ENCODE measurements at regions not wholly inside any gene's neighbourhood (a gene's known extent, or its start where the extent isn't known, plus 50 kb on each side); places are given as distances from the start of the nearest gene placed in this dataset.

GRCh38 chr6:92810913-92811312 is 608.4 kb downstream of the EPHA7 start:
- ATAC-seq, result no peak

- ATAC-seq, result no peak
Observed at GRCh38 chr6:92806254-92806653, 613.1 kb downstream of the EPHA7 start.

- no peak for ATAC-seq
Observed at GRCh38 chr6:92791403-92791802, 628.0 kb downstream of the EPHA7 start.

GRCh38 chr6:92790381-92790780 is 629.0 kb downstream of the EPHA7 start:
- no peak for ATAC-seq

DNA sequence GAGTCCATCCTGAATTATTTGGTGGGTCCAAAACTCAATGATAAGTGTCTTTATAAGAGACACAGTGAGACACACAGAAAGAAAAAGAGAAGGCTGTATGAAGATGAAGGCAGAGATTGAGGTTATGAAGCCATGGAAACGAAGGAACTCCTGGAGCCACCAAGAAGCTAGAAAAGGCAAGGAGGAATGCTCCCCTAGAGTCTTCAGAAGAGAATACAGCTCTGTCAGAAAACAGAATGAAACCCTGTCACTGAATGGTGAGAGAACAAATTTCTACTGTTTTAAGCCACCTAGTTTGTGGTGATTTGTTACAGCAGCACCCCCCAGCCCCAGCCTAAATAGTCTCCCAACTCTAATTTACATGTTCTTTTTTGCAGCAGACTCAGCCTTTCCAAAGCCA is 635.1 kb downstream of the EPHA7 start:
- no peak for ATAC-seq

- no peak for ATAC-seq
Observed at GRCh38 chr6:92779746-92780145, 639.6 kb downstream of the EPHA7 start.

DNA sequence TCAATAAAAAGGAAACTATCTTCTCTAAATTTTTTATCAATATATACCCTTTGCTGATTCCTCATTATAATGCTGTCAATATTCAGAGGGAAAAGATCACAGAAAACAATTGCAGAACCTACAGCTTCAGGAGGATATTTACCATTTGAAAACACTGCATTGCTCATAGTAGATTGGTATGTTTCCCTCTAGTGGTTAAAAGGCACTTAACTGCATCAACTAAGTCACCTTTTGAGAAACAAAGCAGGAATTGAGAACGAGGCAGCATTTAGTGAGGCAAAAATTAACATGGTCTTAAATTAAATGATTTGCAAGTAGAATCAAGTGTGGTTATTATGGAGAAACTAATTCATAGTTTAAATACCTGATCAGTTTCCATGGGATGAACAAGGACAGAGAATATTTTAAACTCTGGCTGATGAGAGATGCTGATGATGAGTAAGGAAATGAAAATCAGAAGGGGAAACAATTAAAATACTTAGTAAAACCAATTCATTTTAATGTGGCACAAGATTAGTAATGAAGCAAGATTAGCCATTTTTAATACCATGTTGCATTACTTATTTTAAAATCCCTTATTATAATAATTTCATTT is 642.1 kb downstream of the EPHA7 start:
- ATAC-seq, result no peak

DNA sequence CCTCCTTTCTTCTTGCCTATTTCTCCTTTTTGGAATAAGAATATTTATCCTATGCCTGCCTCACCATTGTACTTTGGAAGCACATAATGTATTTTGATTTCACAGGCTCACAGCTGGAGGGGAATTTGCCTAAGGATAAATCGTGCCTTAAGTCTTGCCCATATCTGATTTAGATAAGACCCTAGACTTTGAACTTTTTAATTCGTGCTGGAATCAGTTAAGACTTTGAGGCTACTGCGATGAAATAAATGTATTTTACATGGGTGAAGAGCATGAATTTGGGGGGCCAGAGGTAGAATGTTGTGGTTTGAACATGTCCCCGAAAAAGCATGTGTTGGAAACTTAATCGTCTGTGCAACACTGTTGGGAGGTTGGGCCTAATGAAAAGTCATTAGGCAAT is 648.8 kb downstream of the EPHA7 start:
- ATAC-seq, result no peak

GRCh38 chr6:92767101-92767500 is 652.3 kb downstream of the EPHA7 start:
- ATAC-seq, result no peak

DNA sequence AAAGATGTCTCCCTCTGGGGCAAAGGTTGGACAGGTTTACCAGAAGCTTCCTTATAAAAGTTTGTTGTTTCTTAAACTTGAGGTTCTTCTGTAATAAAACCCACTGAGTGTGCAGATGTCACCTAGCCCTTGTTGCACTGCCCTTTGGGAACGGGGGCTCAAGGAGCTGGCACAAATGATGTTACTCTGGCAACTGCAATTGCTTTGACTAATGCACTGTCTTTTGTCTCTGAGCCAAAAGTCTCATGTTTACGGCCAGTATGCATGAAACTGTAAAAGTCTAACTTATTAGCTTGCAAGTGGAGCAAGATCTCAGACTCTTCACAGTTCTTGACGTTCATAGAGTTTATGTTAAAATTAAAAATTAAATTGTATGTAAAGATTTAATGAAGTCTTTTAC is 655.7 kb downstream of the EPHA7 start:
- no peak for ATAC-seq

- no peak for ATAC-seq
Observed at GRCh38 chr6:92763274-92763584, 656.1 kb downstream of the EPHA7 start.

- ATAC-seq, result no peak
Observed at GRCh38 chr6:92762443-92763273, 656.7 kb downstream of the EPHA7 start.

DNA sequence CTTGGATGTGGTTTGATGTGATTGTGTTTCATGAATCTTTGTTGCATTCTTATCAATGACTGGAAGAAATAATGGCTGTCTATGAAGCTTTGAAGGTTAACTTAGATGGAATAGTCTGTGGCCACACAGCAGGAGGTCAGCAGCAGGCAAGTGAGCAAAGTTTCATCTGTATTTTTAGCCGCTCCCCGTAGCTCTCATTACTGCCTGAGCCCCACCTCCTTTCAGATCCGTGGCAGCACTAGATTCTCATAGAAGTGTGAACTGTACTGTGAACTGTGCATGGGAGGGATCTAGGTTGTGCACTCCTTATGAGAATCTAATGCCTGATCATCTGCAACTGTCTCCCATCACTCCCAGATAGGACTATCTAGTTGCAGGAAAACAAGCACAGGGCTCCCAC is 660.2 kb downstream of the EPHA7 start:
- ATAC-seq, result no peak

DNA sequence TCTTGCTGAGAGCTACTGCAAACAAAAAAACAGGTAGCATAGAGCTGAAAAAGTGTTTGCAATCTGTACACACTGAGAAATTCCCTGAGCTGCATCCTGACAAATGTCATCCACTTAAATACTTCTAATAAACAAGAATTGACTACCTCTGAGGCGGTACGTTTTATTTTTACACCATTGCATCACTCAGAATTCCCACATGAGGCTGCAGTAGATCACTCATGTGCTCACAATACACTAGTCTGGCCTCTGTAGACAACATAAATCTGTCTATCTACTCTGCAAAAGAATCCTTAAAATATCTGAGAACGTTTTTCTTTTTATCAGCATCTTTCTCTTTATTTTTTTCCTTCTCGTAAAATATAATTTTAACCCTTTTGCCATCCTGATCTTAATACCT is 661.4 kb downstream of the EPHA7 start:
- no peak for ATAC-seq

GRCh38 chr6:92756912-92757311 is 662.4 kb downstream of the EPHA7 start:
- no peak for ATAC-seq

DNA sequence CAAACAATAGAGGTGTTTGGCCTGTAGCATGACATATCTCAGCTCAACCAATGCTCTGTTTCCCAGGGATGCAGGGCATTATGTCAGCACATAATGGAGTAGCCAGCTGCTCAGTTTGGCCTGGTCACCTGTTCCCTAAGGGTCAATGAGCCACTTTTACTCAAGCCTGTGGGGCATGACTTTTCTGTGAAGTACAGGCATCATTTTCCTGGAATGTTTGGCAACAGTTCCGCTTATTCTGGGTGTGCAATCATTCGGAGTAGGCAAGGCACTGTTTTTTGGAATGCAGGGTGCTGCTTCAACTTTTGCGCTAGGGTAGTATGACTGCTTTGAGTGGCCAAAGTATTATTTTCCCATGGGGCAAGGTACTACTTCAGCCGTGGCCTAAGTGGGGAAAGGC is 665.4 kb downstream of the EPHA7 start:
- ATAC-seq, result no peak

DNA sequence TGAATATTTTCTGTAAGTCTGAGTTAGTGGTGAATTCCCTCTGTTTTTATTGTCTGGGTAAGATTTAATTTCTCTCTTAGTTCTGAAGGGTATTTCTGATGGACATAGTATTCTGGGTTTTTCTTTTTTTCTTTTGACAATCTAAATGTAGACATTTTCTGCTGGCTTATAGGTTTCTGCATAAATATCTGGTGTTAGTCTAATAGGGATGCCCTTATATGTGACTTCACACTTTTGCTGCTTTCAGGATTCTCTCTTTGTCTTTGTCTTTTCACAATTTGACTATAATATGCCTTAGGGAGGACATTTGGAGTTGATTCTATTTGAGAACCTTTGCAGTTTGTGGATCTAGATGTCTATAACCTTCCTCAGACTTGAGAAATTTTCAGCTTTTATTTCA is 667.2 kb downstream of the EPHA7 start:
- ATAC-seq, result no peak

- ATAC-seq, result no peak
Observed at GRCh38 chr6:92748131-92748530, 671.2 kb downstream of the EPHA7 start.

DNA sequence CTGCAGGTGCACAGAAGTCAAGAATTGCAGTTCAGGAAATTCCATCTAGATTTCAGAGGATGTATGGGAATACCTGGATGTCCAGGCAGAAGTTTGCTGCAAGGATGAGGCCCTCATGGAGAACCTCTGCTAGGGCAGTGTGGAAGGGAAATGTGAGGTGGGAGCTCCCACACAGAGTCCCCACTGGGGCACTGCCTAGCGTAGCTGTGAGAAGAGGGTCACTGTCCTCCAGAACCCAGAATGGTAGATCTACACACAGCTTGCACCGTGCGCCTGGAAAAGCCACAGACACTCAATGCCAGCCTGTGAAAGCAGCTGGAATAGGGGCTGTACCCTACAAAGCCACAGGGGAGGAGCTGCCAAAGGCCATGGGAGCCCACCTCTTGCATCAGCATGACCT is 681.4 kb downstream of the EPHA7 start:
- no peak for ATAC-seq

DNA sequence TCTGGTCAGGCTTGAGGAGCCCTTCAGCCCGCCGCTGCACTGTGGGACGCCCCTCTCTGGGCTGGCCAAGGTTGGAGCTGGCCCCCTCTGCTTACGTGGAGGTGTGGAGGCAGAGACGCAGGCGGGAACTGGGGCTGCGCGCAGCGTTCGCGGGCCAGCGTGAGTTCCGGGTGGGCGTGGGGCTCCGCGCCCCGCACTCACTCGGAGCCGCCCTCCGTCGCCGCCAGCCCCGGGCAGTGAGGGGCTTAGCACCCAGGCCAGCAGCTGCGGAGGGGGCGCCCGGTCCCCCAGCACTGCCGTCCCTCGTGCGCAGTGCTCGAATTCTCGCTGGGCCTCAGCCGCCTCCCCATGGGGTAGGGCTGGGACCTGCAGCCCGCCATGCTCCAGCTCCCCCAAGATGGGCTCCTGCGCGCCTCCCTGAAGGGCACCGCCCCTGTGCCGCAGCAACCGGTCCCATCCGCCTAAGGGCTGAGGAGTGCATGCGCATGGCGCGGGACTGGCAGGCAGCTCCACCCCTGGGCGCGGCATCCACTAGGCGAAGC is 695.9 kb downstream of the EPHA7 start:
- peak; percentile 35 for ATAC-seq

GRCh38 chr6:92719773-92720172 is 699.6 kb downstream of the EPHA7 start:
- ATAC-seq, result no peak

- no peak for ATAC-seq
Observed at GRCh38 chr6:92716638-92717037, 702.7 kb downstream of the EPHA7 start.

DNA sequence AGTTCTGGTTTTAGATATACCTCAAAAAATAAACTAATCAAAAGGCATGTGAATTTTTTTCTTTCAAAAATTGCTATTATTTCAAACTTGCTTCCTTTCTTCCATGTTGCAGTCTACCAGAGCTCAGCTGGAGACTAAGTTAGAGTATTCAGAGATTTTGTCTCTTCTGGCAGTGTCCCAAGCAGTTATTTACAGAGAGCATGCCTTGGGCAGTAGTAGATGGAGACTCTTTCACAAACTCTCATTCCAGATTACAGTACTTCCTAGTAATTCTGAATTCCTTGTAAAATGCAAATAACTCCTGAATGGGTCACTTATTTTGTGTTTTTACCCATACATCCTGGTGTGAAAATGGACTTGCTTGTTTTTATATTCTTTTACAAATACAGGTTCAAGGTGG is 703.4 kb downstream of the EPHA7 start:
- ATAC-seq, result no peak

DNA sequence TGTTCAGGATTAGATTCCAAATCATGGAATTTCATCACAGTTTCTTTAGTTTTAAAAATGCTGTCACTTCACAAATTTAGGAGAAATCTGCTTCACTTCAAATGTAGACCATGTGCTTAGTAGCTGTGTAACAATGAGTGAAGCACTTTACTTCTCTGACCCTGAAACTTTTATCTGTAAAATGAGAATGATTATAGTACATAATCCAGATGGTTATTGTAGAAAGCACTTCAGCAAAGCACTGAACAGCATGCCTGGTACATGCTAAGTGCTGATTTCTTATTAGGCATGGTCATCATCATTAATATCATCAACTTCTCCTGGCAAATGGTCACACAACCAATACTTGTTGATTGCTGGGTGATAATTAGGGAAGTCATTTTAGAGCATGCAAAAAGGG is 705.0 kb downstream of the EPHA7 start:
- no peak for ATAC-seq

GRCh38 chr6:92710048-92710447 is 709.3 kb downstream of the EPHA7 start:
- ATAC-seq, result no peak
